Left cardiac atrium (tissue), 4 donors: ENCODE measurements at regions not wholly inside any gene's neighbourhood (a gene's known extent, or its start where the extent isn't known, plus 50 kb on each side); places are given as distances from the start of the nearest gene placed in this dataset.
A peak's percentile ranks its signal among the peaks of the same experiment; 100 is the strongest.

Experiments
- ATAC-seq, 2 donors: fragments of 200-7000 bp; cut with Tn5 transposase; one replicate each; pipeline ENCODE4 v1.9.1; 2020; ENCODE audit warnings: mild to moderate bottlenecking in 2 of 2, moderate library complexity in 2 of 2
- DNase-seq: peaks from one replicate; pipeline ENCODE4 v3.0.0-alpha.2; 2020
- intact Hi-C, 2 donors: fragments of 100-400 bp; cut with DNase I; formaldehyde crosslinking; loops; one replicate each; pipeline versions ENCODE4 v1.14.1 to v1.15.1; 2022 to 2023
- donor health status: DM: no; HTN: yes; CAD: no.
- donor health status: DM: no; HTN: yes; CAD: no; lungs with severe emphysema.
- donor health status: DM: yes; HTN: yes; CAD: no.
- donor health status: Dilated cardiomyopathy.

DNA sequence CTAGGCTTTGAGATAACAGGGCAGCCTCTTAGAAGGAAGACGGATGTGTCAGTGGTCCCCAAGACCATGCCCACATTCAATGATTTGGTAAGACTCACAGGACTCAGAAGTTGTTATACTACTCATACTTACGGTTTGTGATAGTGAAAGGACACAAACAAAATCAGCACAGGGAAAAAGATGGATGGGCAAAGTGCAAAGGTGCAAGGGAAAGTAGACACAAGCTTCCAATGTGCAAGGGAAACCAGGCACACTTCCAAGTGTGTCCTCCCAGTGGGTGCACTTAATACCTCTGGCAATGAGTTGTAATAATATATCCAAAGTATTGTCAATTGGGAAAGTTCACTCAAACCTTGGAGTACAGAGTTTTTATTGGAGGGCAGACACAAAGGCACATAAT lies 53.8 kb upstream of the VCX start:
- DNase-seq: no peak
- no peak for ATAC-seq
- intact Hi-C loops: no loop called here

GRCh38 chrX:7788334-7788733 lies 54.6 kb upstream of the VCX start:
- intact Hi-C loops: no loop called here
- DNase-seq: no peak
- no peak for ATAC-seq

- intact Hi-C loops: no loop called here
- DNase-seq (no peak), ATAC-seq (no peak)
Observed at GRCh38 chrX:7787714-7788113, 55.3 kb upstream of the VCX start.

DNA sequence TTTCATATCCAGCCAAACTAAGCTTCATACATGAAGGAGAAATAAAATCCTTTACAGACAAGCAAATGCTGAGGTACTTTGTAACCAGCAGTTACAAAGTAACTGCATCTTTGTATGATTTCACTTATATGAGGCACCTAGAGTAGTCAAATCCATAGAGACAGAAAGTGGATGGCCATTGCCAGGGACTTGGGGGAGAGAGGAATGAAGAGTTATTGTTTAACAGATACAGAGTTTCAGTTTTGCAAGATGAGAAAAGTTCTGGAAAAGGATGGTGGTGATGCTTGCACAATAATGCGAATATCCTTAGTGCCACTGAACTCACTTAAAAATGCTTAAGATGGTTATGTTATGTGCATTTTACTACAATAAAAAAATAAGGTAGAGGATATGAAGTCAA lies 58.4 kb upstream of the VCX start:
- ATAC-seq (no peak), DNase-seq (no peak)
- intact Hi-C loops: no loop called here

DNA sequence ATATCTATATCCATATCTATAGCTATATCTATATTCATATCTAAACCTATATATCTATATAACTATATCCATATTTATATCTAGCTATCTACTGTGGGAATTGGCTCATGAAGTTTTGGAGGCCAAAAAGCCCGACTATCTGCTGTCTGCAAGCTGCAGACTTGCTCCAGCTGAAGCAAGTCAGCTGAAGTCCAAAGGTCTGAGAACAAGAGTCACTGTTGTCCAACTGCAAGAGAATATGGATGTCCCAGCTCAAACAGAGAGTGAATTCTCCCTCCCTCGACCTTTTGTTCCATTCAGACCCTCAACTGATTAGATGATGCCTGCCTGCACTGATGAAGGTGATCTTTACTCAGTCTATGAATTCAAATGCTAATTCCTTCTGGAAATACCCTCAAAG lies 63.3 kb upstream of the VCX start:
- ATAC-seq: no peak
- no peak for DNase-seq
- intact Hi-C loops: no loop called here

DNA sequence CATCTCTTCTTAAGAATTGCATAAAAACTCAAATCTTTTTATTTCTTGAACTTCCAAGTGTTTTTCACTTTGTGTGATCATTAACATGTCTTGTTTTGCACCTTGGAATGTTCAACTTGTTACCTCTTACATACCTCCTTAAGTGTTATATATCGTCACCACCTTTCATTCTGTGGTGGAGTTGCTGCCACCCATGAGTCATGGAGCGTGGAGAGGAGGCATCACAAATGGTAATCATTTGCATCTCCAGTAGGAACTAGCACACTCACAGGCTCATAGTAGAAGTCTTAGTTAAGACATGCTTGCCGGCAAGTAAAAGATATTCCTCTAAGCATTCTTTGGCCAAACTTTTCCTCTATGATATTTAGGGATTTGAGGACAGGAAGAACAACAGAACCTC lies 67.0 kb upstream of the VCX start:
- intact Hi-C loops: no loop called here
- ATAC-seq (no peak), DNase-seq (no peak)

GRCh38 chrX:7771788-7772438 lies 71.1 kb upstream of the VCX start:
- intact Hi-C loops: no loop called here
- DNase-seq (no peak), ATAC-seq (no peak)

DNA sequence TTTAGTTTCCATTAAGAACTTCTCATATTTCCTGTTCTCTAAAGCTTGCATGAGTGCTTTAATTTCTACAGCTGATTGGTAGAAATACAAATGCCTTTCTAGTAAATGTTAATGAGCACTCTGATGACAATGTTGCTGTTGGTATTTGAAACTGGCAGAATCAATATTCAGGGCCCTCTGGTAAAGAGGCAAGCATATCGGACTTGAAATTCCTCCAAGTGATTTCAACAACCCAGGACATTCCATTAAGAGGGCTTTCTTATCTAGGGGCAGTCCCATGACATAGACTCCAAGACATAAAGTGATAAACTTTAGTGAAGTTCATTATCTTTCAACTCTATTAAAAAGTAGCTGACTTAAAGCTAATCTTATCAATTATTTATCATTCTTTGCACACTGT lies 83.1 kb upstream of the VCX start:
- intact Hi-C loops: no loop called here
- no peak for ATAC-seq
- no peak for DNase-seq

GRCh38 chrX:7746856-7747255 lies 96.1 kb upstream of the VCX start:
- DNase-seq (no peak), ATAC-seq (no peak)
- intact Hi-C loops: no loop called here

GRCh38 chrX:7730071-7730470 lies 112.9 kb upstream of the VCX start:
- intact Hi-C loops: no loop called here
- peak in 1 of 2 donors; percentile 59 for ATAC-seq
- no peak for DNase-seq

DNA sequence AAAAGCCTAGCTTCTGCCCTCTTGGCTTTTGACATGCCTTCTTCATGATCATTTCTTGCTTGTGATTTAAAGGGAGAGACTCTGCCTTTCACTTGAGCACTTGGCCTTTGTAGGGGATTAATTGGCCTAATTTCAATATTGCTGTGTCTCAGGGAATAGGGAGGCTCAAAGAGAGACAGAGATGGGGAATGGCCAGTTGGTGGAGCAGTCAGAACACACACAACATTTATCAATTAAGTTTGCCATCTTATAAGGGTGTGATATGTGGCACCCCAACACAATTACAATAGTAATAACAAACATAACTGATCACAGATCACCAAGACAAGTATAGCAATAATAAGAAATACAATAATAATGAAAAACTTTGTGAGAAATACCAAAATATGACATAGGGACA lies 122.5 kb upstream of the VCX start:
- ATAC-seq (no peak), DNase-seq (no peak)
- intact Hi-C loops: no loop called here

GRCh38 chrX:7714351-7714750 lies 128.6 kb upstream of the VCX start:
- intact Hi-C loops: no loop called here
- no peak for ATAC-seq
- DNase-seq: no peak

- DNase-seq (no peak), ATAC-seq (no peak)
- intact Hi-C loops: no loop called here
Observed at GRCh38 chrX:7711167-7711566, 131.8 kb upstream of the VCX start.

DNA sequence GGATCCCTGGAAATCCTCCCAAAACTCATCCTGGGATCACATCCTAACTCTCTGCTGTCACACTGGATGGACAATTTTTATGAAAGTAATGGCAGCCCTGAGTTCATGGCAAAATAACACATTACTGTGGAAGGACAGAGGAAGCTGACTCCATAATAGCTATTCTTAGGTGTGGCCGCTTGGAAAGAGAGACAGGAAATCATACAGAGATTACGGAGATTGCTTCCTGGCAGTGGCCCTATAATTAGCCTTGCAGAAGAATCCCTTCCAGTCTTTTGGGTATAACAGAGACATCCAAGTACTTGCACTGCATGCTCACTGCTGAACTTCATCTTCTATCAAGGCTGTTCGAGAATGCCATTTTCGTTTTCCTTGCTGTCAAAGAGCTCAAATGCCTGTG lies 133.1 kb upstream of the VCX start:
- ATAC-seq (no peak), DNase-seq (no peak)
- intact Hi-C loops: no loop called here

- ATAC-seq (no peak), DNase-seq (no peak)
- intact Hi-C loops: no loop called here
Observed at GRCh38 chrX:7706032-7706431, 136.9 kb upstream of the VCX start.

DNA sequence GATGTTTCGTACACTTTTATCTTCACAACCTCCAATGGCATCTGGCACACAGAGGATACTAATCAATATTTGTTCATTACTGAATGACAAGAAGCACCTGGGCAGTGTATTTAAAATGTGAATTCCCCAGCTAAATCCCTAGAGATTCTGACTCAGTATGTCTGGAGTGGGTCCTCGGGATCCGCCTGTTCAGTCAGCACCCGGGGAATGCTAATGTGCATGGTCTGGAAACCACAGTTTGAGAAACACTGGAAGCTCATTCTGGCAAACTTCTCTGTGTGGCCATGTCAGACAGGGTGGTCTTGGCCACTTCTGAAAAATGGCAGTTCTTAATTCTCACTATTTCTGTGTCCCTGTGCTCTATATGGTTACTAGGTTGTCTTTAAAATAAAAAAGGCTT lies 138.8 kb upstream of the VCX start:
- ATAC-seq (no peak), DNase-seq (no peak)
- intact Hi-C loops: no loop called here

DNA sequence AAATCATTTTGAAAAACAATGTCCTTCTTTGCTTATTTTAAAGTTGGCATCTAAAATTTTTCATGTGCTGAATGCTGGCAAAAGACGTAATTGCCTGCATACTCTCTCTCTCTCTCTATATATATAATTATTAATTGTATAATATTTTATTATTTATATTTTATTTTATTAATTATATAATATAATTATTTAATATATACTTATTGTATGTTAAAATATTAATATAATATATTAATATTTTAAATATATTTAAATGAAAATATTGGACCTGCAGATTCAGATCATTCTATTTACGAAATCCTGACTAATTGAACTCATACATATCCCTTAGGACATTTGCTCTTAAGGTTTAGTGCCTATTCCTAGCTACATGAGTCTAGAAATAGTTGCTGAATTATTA lies 144.7 kb upstream of the VCX start:
- intact Hi-C loops: no loop called here
- DNase-seq (no peak), ATAC-seq (no peak)

GRCh38 chrX:7690842-7691241 lies 152.1 kb upstream of the VCX start:
- DNase-seq: no peak
- intact Hi-C loops: no loop called here
- ATAC-seq: no peak

- ATAC-seq (no peak), DNase-seq (no peak)
- intact Hi-C loops: no loop called here
Observed at GRCh38 chrX:7689791-7690412, 153.1 kb upstream of the VCX start.

GRCh38 chrX:7680181-7680580 lies 162.8 kb upstream of the VCX start:
- DNase-seq: no peak
- intact Hi-C loops: no loop called here
- ATAC-seq: no peak

GRCh38 chrX:7654316-7654715 lies 188.7 kb upstream of the VCX start:
- DNase-seq: no peak
- intact Hi-C loops: no loop called here
- ATAC-seq: no peak

DNA sequence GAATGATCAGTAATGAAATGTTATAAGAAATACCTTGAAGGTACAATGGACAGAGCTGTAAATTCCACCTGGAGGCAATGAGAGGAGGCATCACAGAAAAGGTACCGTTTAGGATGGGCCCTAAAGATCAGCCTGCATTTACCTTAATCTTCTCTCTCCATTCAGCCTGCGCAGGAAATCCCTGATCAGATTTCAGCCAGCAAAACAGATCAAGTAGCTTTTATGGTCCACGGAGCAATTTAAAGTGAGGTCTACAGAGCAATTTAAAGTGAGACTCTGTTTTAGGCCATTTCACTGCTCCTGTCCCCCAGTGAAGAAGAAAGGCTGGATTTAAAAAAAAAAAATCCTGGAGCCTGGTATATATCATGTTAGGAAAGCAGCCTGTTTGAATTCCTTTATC lies 195.1 kb upstream of the VCX start:
- intact Hi-C loops: no loop called here
- no peak for ATAC-seq
- DNase-seq: no peak
